ENCODE measurements at regions not wholly inside any gene's neighbourhood (a gene's known extent, or its start where the extent isn't known, plus 50 kb on each side); places are given as distances from the start of the nearest gene placed in this dataset.

DNA sequence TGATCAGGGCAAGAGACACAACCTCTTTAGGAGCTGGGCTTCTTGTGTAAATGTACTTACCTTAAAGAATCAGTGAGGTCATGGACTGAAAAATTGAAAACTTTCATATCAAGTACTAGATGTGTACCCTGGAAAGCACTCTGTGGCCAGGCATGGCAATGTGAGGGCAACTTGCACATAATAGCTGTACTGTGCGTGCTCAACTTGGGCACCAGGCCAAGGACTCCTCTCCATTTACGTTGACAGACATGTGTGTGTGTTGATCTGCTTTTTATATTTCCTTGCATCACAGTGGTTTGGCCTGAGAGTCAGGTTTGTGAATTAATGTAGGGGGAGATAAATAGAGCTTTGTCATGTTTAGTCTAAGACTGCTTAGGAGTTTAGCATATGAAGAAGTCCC lies 669.5 kb upstream of the REG3G start:
- no peak overlapping the region for H3K27ac ChIP-seq (ENCODE audit: extremely low read depth, low read depth, low read length)
- H3K4me3 ChIP-seq (ENCODE audit: low read depth, low read length) = no peak overlapping the region
- POLR2A ChIA-PET = no interaction called here
- no peaks in the 10 kb centered on the region for H3K9me3 ChIP-seq (ENCODE audit: control insufficient read depth, insufficient read depth, low read depth, low read length)
- CTCF ChIA-PET = no interaction called here
- no peaks in the 10 kb centered on the region for H3K36me3 ChIP-seq (ENCODE audit: control insufficient read depth in 2 of 2, insufficient read depth in 1 of 2, low read length in 2 of 2)
- no peaks in the 10 kb centered on the region for H3K4me1 ChIP-seq (ENCODE audit: control insufficient read depth, insufficient read depth, low read length)
- TF ChIP-seq ZNF776 (tag by site-specific recombination; IDR thresholded peaks at IDR 0.05; ENCODE audit: borderline replicate concordance) (no peak), ZNF416 (tag by site-specific recombination; IDR thresholded peaks at IDR 0.05) (no peak), ZSCAN23 (tag by site-specific recombination; IDR thresholded peaks at IDR 0.05) (no peak), ZNF501 (tag by site-specific recombination; IDR thresholded peaks at IDR 0.05) (no peak)

DNA sequence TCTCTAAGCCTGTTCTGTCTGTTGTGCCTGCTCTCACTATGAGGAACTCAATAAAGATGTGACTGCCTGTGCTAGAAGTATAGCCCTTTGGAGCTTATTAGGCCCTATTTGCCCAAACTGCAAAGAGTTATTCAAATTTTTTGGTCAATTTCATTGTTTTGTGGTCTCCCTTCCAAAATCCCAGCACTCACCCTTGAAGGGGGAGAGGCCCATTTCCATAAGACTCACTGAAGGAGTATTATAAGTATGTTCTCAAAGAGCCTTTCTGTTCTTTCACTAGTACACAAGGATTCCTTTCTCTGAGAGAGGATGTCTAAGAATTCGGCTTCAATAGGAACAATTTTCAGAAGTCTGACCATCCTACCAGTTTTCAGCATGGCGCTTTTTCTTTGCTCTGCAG lies 641.9 kb upstream of the REG3G start:
- TF ChIP-seq ZNF280D (tag by site-specific recombination; IDR thresholded peaks at IDR 0.05) (no peak), ZNF521 (tag by site-specific recombination; IDR thresholded peaks at IDR 0.05) (no peak), OSR2 (tag by site-specific recombination; IDR thresholded peaks at IDR 0.05) (no peak), ZNF549 (tag by site-specific recombination; IDR thresholded peaks at IDR 0.05) (no peak), ZNF776 (tag by site-specific recombination; IDR thresholded peaks at IDR 0.05; ENCODE audit: borderline replicate concordance) (no peak), ZFP41 (tag by site-specific recombination; IDR thresholded peaks at IDR 0.05; ENCODE audit: borderline replicate concordance) (no peak), ZNF324 (tag by site-specific recombination; IDR thresholded peaks at IDR 0.05) (no peak)
- TF ChIP-seq, protein P1, sequence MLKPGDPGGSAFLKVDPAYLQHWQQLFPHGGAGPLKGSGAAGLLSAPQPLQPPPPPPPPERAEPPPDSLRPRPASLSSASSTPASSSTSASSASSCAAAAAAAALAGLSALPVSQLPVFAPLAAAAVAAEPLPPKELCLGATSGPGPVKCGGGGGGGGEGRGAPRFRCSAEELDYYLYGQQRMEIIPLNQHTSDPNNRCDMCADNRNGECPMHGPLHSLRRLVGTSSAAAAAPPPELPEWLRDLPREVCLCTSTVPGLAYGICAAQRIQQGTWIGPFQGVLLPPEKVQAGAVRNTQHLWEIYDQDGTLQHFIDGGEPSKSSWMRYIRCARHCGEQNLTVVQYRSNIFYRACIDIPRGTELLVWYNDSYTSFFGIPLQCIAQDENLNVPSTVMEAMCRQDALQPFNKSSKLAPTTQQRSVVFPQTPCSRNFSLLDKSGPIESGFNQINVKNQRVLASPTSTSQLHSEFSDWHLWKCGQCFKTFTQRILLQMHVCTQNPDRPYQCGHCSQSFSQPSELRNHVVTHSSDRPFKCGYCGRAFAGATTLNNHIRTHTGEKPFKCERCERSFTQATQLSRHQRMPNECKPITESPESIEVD (tag by site-specific recombination; IDR thresholded peaks at IDR 0.05) = no peak
- H3K36me3 ChIP-seq (ENCODE audit: control insufficient read depth in 2 of 2, insufficient read depth in 1 of 2, low read length in 2 of 2) = no peaks in the 10 kb centered on the region
- no peaks in the 10 kb centered on the region for H3K4me1 ChIP-seq (ENCODE audit: control insufficient read depth, insufficient read depth, low read length)
- H3K4me3 ChIP-seq (ENCODE audit: low read depth, low read length) = no peak overlapping the region
- ChIA-PET POLR2A (no interaction called here), CTCF (interaction anchor here (0.7 kb wide), 1 partner anchor 11 kb away, joined by 3 read pairs; no protein-coding TSS in a partner anchor)
- H3K27ac ChIP-seq (ENCODE audit: extremely low read depth, low read depth, low read length) = no peak overlapping the region
- no peaks in the 10 kb centered on the region for H3K9me3 ChIP-seq (ENCODE audit: control insufficient read depth, insufficient read depth, low read depth, low read length)

- Histone ChIP-seq H3K9me3 (ENCODE audit: control insufficient read depth, insufficient read depth, low read depth, low read length) (no peaks in the 10 kb centered on the region), H3K27ac (ENCODE audit: extremely low read depth, low read depth, low read length) (no peak overlapping the region), H3K4me1 (ENCODE audit: control insufficient read depth, insufficient read depth, low read length) (no peaks in the 10 kb centered on the region), H3K36me3 (ENCODE audit: control insufficient read depth in 2 of 2, insufficient read depth in 1 of 2, low read length in 2 of 2) (no peaks in the 10 kb centered on the region), H3K4me3 (ENCODE audit: low read depth, low read length) (no peak overlapping the region)
- POLR2A ChIA-PET = no interaction called here
- CTCF ChIA-PET = no interaction called here
- TF ChIP-seq KLF17 (tag by site-specific recombination; IDR thresholded peaks at IDR 0.05) (no peak), ZNF518A (tag by site-specific recombination; conservative IDR thresholded peaks at IDR 0.05; ENCODE audit: low read depth) (no peak), ZBTB11 (tag by site-specific recombination; conservative IDR thresholded peaks at IDR 0.05; ENCODE audit: low read depth) (no peak), ZNF394 (tag by site-specific recombination; IDR thresholded peaks at IDR 0.05; ENCODE audit: borderline replicate concordance) (no peak), ZNF37A (tag by site-specific recombination; IDR thresholded peaks at IDR 0.05) (no peak), RBAK (tag by site-specific recombination; IDR thresholded peaks at IDR 0.05) (no peak), ZNF621 (tag by site-specific recombination; IDR thresholded peaks at IDR 0.05) (no peak)
Measured at GRCh38 chr2:78397198-78397597, 628.3 kb upstream of the REG3G start.

Measured in HEK293 (cell line).